HG02610 (cell line): ENCODE measurements at regions not wholly inside any gene's neighbourhood (a gene's known extent, or its start where the extent isn't known, plus 50 kb on each side); places are given as distances from the start of the nearest gene placed in this dataset.
"Not testable (repeated sequence)": the region's sequence is repeated elsewhere in the genome, so short reads cannot be mapped to it uniquely, and the experiment has no call there.

Source experiments
- ATAC-seq: cut with Tn5 transposase; IDR thresholded peaks from one replicate; pipeline ENCODE4 v1.9.1; 2021; ENCODE audit warnings: mild to moderate bottlenecking, moderate library complexity; ENCODE audit not compliant: unreplicated experiment

- ATAC-seq, result no peak
Observed at GRCh38 chr6:132061381-132061780, 110.2 kb upstream of the CCN2 start.

GRCh38 chr6:132060591-132060990 is 109.4 kb upstream of the CCN2 start:
- no peak for ATAC-seq

GRCh38 chr6:132058975-132059374 is 107.8 kb upstream of the CCN2 start:
- no peak for ATAC-seq

- no peak for ATAC-seq
Observed at GRCh38 chr6:132054525-132054924, 103.4 kb upstream of the CCN2 start.

- no peak for ATAC-seq
Observed at GRCh38 chr6:132053511-132053910, 102.3 kb upstream of the CCN2 start.

GRCh38 chr6:132052096-132052495 is 100.9 kb upstream of the CCN2 start:
- ATAC-seq, result no peak

- ATAC-seq, result no peak
Observed at GRCh38 chr6:132045877-132046276, 94.7 kb upstream of the CCN2 start.

- ATAC-seq, result no peak
Observed at GRCh38 chr6:132043148-132043547, 92.0 kb upstream of the CCN2 start.

GRCh38 chr6:132041706-132042105 is 90.5 kb upstream of the CCN2 start:
- ATAC-seq, result no peak

- ATAC-seq, result no peak
Observed at GRCh38 chr6:132028029-132028428, 76.9 kb upstream of the CCN2 start.

- ATAC-seq, result no peak
Observed at GRCh38 chr6:132025468-132025867, 74.3 kb upstream of the CCN2 start.

- ATAC-seq, result no peak
Observed at GRCh38 chr6:132023490-132023889, 72.3 kb upstream of the CCN2 start.

GRCh38 chr6:132021552-132022375 is 70.6 kb upstream of the CCN2 start:
- no peak for ATAC-seq

GRCh38 chr6:132020918-132021317 is 69.7 kb upstream of the CCN2 start:
- ATAC-seq, result not testable (repeated sequence)

GRCh38 chr6:132020138-132020581 is 69.0 kb upstream of the CCN2 start:
- no peak for ATAC-seq

GRCh38 chr6:132019586-132019985 is 68.4 kb upstream of the CCN2 start:
- no peak for ATAC-seq

GRCh38 chr6:132017942-132018341 is 66.8 kb upstream of the CCN2 start:
- ATAC-seq, result no peak

GRCh38 chr6:132016396-132016795 is 65.2 kb upstream of the CCN2 start:
- ATAC-seq, result no peak

- no peak for ATAC-seq
Observed at GRCh38 chr6:132011582-132011981, 60.4 kb upstream of the CCN2 start.

GRCh38 chr6:132009175-132009574 is 58.0 kb upstream of the CCN2 start:
- no peak for ATAC-seq

- ATAC-seq, result no peak
Observed at GRCh38 chr6:132007474-132008190, 56.5 kb upstream of the CCN2 start.

- no peak for ATAC-seq
Observed at GRCh38 chr6:132005178-132005577, 54.0 kb upstream of the CCN2 start.
